ENCODE measurements at regions not wholly inside any gene's neighbourhood (a gene's known extent, or its start where the extent isn't known, plus 50 kb on each side); places are given as distances from the start of the nearest gene placed in this dataset.
"Not testable (repeated sequence)": the region's sequence is repeated elsewhere in the genome, so short reads cannot be mapped to it uniquely, and the experiment has no call there.

GRCh38 chr15:87463956-87464355, 792.6 kb downstream of the NTRK3 start:
- H2BK5ac ChIP-seq (ENCODE audit: low read length); H3K79me1 ChIP-seq (ENCODE audit: low read depth, low read length); H4K91ac ChIP-seq (ENCODE audit: low read depth, low read length, poor library complexity); H3K27ac ChIP-seq (replicated peaks; ENCODE audit: low read length); DNase-seq (ENCODE audit: low spot score); H2BK12ac ChIP-seq (ENCODE audit: low read length); H3K4me2 ChIP-seq (ENCODE audit: insufficient read depth, low read length, poor library complexity, severe bottlenecking); H3K4ac ChIP-seq (ENCODE audit: low read length); H3K23ac ChIP-seq (ENCODE audit: low read depth, low read length, poor library complexity); H3K14ac ChIP-seq (ENCODE audit: low read length); H2BK120ac ChIP-seq (ENCODE audit: low read depth, low read length); H3K9ac ChIP-seq (ENCODE audit: low read depth, low read length, poor library complexity); H3K27me3 ChIP-seq (ENCODE audit: control insufficient read depth in 3 of 3, insufficient read depth in 3 of 3, low read depth in 1 of 3, low read length in 3 of 3); H4K8ac ChIP-seq (ENCODE audit: low read depth, low read length); H3K9me3 ChIP-seq (replicated peaks in 1 of 2; ENCODE audit: control insufficient read depth in 2 of 2, insufficient read depth in 1 of 2, low read depth in 1 of 2, low read length in 2 of 2); H2BK15ac ChIP-seq (ENCODE audit: low read length); H3K4me3 ChIP-seq (ENCODE audit: low read length in 2 of 2); H3K18ac ChIP-seq (ENCODE audit: low read length); H3K4me1 ChIP-seq (ENCODE audit: control insufficient read depth in 2 of 2, insufficient read depth in 1 of 2, low read depth in 1 of 2, low read length in 2 of 2); H2AK5ac ChIP-seq (ENCODE audit: low read depth, low read length); H3K36me3 ChIP-seq (replicated peaks in 1 of 2; ENCODE audit: control insufficient read depth in 2 of 2, insufficient read depth in 2 of 2, low read length in 2 of 2): not testable (repeated sequence)
- WGBS, 2 donors (ENCODE audit: extremely low coverage in 2 of 2, insufficient read length in 2 of 2, insufficient replicate concordance in 1 of 2), result no CpG with 5 or more reads among the region's 7 CpGs
- peak overlapping the region; percentile 53 for H2AFZ ChIP-seq (ENCODE audit: low read length)

DNA sequence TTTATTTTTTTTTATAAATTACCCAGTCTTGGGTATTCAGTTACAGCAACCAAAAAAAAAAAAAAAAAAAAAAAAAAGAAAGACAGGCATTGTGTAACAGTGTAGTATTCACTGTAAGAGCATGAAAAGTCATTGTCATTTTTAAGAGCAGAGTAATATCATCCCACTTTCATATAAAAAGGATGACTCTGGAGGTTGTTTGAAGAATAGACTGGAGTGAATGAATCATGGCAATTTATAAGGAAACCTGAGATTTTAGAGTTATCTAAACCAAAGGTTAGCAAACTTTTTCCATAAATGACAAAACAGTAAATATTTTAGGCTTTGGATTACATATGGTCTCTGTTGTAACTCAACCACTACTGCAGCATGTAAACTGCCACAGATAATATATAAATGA, 794.9 kb downstream of the NTRK3 start:
- Histone ChIP-seq H3K4me2 (ENCODE audit: insufficient read depth, low read length, poor library complexity, severe bottlenecking) (no peak overlapping the region), H3K4ac (ENCODE audit: low read length) (no peak overlapping the region), H4K91ac (ENCODE audit: low read depth, low read length, poor library complexity) (no peak overlapping the region), H3K4me3 (ENCODE audit: low read length in 2 of 2) (no peak overlapping the region), H3K79me1 (ENCODE audit: low read depth, low read length) (no peaks in the 10 kb centered on the region), H3K27me3 (ENCODE audit: control insufficient read depth in 3 of 3, insufficient read depth in 3 of 3, low read depth in 1 of 3, low read length in 3 of 3) (no peaks in the 10 kb centered on the region), H3K27ac (replicated peaks; ENCODE audit: low read length) (no peak overlapping the region), H2AFZ (ENCODE audit: low read length) (no peak overlapping the region), H2BK120ac (ENCODE audit: low read depth, low read length) (no peak overlapping the region), H2BK15ac (ENCODE audit: low read length) (no peak overlapping the region), H3K23ac (ENCODE audit: low read depth, low read length, poor library complexity) (no peak overlapping the region), H2BK5ac (ENCODE audit: low read length) (no peak overlapping the region), H3K18ac (ENCODE audit: low read length) (no peak overlapping the region), H4K8ac (ENCODE audit: low read depth, low read length) (no peak overlapping the region), H3K9me3 (replicated peaks in 1 of 2; ENCODE audit: control insufficient read depth in 2 of 2, insufficient read depth in 1 of 2, low read depth in 1 of 2, low read length in 2 of 2) (no peaks in the 10 kb centered on the region), H3K36me3 (replicated peaks in 1 of 2; ENCODE audit: control insufficient read depth in 2 of 2, insufficient read depth in 2 of 2, low read length in 2 of 2) (no peaks in the 10 kb centered on the region), H3K9ac (ENCODE audit: low read depth, low read length, poor library complexity) (no peak overlapping the region), H3K14ac (ENCODE audit: low read length) (no peak overlapping the region), H2AK5ac (ENCODE audit: low read depth, low read length) (no peak overlapping the region), H2BK12ac (ENCODE audit: low read length) (no peak overlapping the region), H3K4me1 (ENCODE audit: control insufficient read depth in 2 of 2, insufficient read depth in 1 of 2, low read depth in 1 of 2, low read length in 2 of 2) (no peaks in the 10 kb centered on the region)
- DNase-seq (ENCODE audit: low spot score), result no peak

GRCh38 chr15:87454860-87455259, 801.7 kb downstream of the NTRK3 start:
- no peak overlapping the region for H3K4ac ChIP-seq (ENCODE audit: low read length)

DNA sequence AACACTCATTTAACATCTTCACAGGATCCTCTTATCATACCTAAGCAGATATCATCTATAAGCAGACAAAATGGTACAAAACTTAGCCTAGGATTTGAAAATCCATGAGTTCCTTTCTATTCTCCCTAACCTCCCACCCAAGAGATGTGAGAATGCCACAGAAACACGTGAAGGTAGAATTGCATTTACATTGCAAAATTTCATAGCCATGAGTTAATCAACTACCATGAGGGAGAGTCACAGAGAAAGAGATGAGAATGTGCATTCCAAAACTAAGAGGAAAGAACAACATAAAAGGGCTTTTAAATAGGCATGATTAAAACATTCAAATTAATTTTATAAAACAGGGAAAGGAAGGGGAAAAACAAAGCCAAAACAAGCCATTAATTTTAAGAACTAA, 806.2 kb downstream of the NTRK3 start:
- no peak overlapping the region for H3K23ac ChIP-seq (ENCODE audit: low read depth, low read length, poor library complexity)
- no peak overlapping the region for H3K4me2 ChIP-seq (ENCODE audit: insufficient read depth, low read length, poor library complexity, severe bottlenecking)
- no peaks in the 10 kb centered on the region for H3K79me1 ChIP-seq (ENCODE audit: low read depth, low read length)
- H3K27ac ChIP-seq (replicated peaks; ENCODE audit: low read length), result no peak overlapping the region
- H4K8ac ChIP-seq (ENCODE audit: low read depth, low read length), result no peak overlapping the region
- no peak overlapping the region for H2BK12ac ChIP-seq (ENCODE audit: low read length)
- no peak overlapping the region for H2BK120ac ChIP-seq (ENCODE audit: low read depth, low read length)
- H3K36me3 ChIP-seq (replicated peaks in 1 of 2; ENCODE audit: control insufficient read depth in 2 of 2, insufficient read depth in 2 of 2, low read length in 2 of 2), result no peaks in the 10 kb centered on the region
- H4K91ac ChIP-seq (ENCODE audit: low read depth, low read length, poor library complexity), result no peak overlapping the region
- no peak overlapping the region for H2AK5ac ChIP-seq (ENCODE audit: low read depth, low read length)
- no peak overlapping the region for H3K14ac ChIP-seq (ENCODE audit: low read length)
- H2BK5ac ChIP-seq (ENCODE audit: low read length), result no peak overlapping the region
- no CpG with 5 or more reads among the region's 1 CpG for WGBS, 2 donors (ENCODE audit: extremely low coverage in 2 of 2, insufficient read length in 2 of 2, insufficient replicate concordance in 1 of 2)
- H3K4ac ChIP-seq (ENCODE audit: low read length), result no peak overlapping the region
- DNase-seq (ENCODE audit: low spot score), result no peak
- no peaks in the 10 kb centered on the region for H3K27me3 ChIP-seq (ENCODE audit: control insufficient read depth in 3 of 3, insufficient read depth in 3 of 3, low read depth in 1 of 3, low read length in 3 of 3)
- H3K9me3 ChIP-seq (replicated peaks in 1 of 2; ENCODE audit: control insufficient read depth in 2 of 2, insufficient read depth in 1 of 2, low read depth in 1 of 2, low read length in 2 of 2), result no peaks in the 10 kb centered on the region
- H3K4me3 ChIP-seq (ENCODE audit: low read length in 2 of 2), result no peak overlapping the region
- H2BK15ac ChIP-seq (ENCODE audit: low read length), result no peak overlapping the region
- H3K18ac ChIP-seq (ENCODE audit: low read length), result no peak overlapping the region
- no peak overlapping the region for H2AFZ ChIP-seq (ENCODE audit: low read length)
- no peak overlapping the region for H3K9ac ChIP-seq (ENCODE audit: low read depth, low read length, poor library complexity)
- no peaks in the 10 kb centered on the region for H3K4me1 ChIP-seq (ENCODE audit: control insufficient read depth in 2 of 2, insufficient read depth in 1 of 2, low read depth in 1 of 2, low read length in 2 of 2)

More at GRCh38 chr15:87454860-87455259, 801.7 kb downstream of the NTRK3 start:
- H3K9ac ChIP-seq (ENCODE audit: low read depth, low read length, poor library complexity), result no peak overlapping the region
- no peak overlapping the region for H2AK5ac ChIP-seq (ENCODE audit: low read depth, low read length)
- H3K4me3 ChIP-seq (ENCODE audit: low read length in 2 of 2), result no peak overlapping the region
- H2BK12ac ChIP-seq (ENCODE audit: low read length), result no peak overlapping the region
- no peak overlapping the region for H3K4me2 ChIP-seq (ENCODE audit: insufficient read depth, low read length, poor library complexity, severe bottlenecking)
- H3K9me3 ChIP-seq (replicated peaks in 1 of 2; ENCODE audit: control insufficient read depth in 2 of 2, insufficient read depth in 1 of 2, low read depth in 1 of 2, low read length in 2 of 2), result no peaks in the 10 kb centered on the region
- no peaks in the 10 kb centered on the region for H3K27me3 ChIP-seq (ENCODE audit: control insufficient read depth in 3 of 3, insufficient read depth in 3 of 3, low read depth in 1 of 3, low read length in 3 of 3)
- H4K8ac ChIP-seq (ENCODE audit: low read depth, low read length), result no peak overlapping the region
- no CpG with 5 or more reads among the region's 1 CpG for WGBS, 2 donors (ENCODE audit: extremely low coverage in 2 of 2, insufficient read length in 2 of 2, insufficient replicate concordance in 1 of 2)
- no peak overlapping the region for H3K23ac ChIP-seq (ENCODE audit: low read depth, low read length, poor library complexity)
- H3K14ac ChIP-seq (ENCODE audit: low read length), result no peak overlapping the region
- H3K4me1 ChIP-seq (ENCODE audit: control insufficient read depth in 2 of 2, insufficient read depth in 1 of 2, low read depth in 1 of 2, low read length in 2 of 2), result no peaks in the 10 kb centered on the region
- no peak overlapping the region for H2BK15ac ChIP-seq (ENCODE audit: low read length)
- H3K79me1 ChIP-seq (ENCODE audit: low read depth, low read length), result no peaks in the 10 kb centered on the region
- no peaks in the 10 kb centered on the region for H3K36me3 ChIP-seq (replicated peaks in 1 of 2; ENCODE audit: control insufficient read depth in 2 of 2, insufficient read depth in 2 of 2, low read length in 2 of 2)
- H2AFZ ChIP-seq (ENCODE audit: low read length), result no peak overlapping the region
- H3K27ac ChIP-seq (replicated peaks; ENCODE audit: low read length), result no peak overlapping the region
- H2BK5ac ChIP-seq (ENCODE audit: low read length), result no peak overlapping the region
- H3K18ac ChIP-seq (ENCODE audit: low read length), result no peak overlapping the region
- DNase-seq (ENCODE audit: low spot score), result no peak
- no peak overlapping the region for H4K91ac ChIP-seq (ENCODE audit: low read depth, low read length, poor library complexity)
- H2BK120ac ChIP-seq (ENCODE audit: low read depth, low read length), result no peak overlapping the region

Data from neuronal stem cell (in vitro differentiated cells).